NCI-H345 (cell line): ENCODE measurements at regions not wholly inside any gene's neighbourhood (a gene's known extent, or its start where the extent isn't known, plus 50 kb on each side); places are given as distances from the start of the nearest gene placed in this dataset.

Experiments
- DNase-seq: peaks from one replicate; lab custom pipeline; 2025; lab: John Stamatoyannopoulos, UW

GRCh38 chr15:38647683-38648082 is 83.1 kb upstream of the RASGRP1 start:
- peak; percentile 2 for DNase-seq

DNA sequence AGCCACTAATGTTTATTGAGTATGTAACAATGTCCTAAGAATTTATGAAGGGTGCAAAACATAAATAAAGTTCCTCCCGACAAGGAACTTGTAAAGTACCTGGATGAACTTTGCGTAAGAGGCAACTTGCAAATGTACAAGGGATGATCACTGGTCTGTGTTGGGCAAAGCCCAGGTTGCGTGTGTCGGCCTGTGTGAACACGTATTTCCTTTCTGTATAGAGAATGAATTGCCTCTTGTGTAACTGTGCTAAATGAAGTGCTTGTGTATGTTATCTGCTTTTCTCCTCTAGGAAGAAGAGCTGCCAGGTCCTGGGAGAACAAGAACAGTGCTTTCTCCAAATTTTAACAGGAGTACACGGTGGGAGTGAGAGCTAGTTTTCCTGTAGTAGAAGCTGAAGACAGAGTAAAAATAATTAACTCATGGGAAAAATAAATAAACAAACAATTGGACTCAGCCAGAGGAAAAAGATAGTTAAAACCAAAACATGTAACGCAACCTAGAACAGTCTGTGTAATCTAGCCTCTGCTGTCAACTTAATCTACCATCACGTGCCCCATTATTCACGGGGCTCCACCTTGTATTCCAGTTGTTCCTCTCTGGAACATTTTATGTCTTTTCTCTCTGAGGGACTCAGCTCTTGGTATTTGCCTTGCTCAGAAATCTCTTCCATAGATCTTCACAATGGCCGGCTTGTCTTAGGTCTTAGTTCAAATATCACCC is 83.7 kb upstream of the RASGRP1 start:
- no peak for DNase-seq

GRCh38 chr15:38650384-38650783 is 85.8 kb upstream of the RASGRP1 start:
- DNase-seq: no peak

DNA sequence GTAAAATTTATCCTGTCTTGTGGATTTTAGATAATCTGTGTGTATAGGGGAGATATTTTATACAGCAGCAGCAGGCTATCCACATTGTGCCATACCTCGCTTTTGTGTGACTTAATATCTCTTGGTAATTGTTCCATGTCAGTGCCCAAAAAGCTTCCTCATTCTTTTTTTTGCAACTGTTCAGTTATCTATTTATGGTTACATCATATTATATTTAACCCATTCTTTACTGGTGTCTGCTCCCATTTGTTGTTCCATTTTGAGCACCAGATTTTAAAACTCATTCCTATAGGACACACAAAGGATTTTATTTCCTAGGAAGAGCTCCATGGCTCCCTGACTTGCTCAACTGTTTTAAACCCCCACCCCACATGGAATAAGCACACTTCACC is 86.3 kb upstream of the RASGRP1 start:
- no peak for DNase-seq

GRCh38 chr15:38651328-38652038 is 86.9 kb upstream of the RASGRP1 start:
- no peak for DNase-seq

DNA sequence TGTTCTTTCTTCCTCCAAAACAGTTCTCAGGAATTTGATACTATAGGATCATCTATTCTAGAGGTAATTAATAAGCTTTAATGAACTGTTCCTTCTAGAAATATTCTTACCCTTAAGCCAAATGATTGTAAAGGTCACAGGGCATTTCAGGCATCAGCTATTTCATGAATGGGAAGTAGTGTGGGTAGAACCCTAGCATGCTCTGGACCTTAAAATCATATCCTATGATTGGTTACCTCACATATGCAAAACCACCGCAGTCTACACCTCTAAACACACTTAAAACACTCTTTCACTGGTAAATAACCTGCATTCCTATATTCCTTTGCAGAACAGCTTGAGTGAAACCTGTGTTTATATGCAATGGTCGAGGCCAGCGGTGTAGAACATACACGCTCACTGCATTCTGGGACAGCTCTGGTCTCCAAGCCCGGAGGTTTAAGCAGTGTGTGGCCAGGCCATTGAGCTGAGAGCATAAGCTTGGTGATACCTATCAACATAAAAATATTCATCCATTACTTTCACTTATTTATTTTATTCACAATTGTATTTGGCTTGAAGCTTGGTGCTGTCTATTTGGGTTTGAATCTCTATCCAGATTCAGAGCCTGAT is 87.7 kb upstream of the RASGRP1 start:
- no peak for DNase-seq

- no peak for DNase-seq
Observed at GRCh38 chr15:38652998-38653397, 88.4 kb upstream of the RASGRP1 start.

DNA sequence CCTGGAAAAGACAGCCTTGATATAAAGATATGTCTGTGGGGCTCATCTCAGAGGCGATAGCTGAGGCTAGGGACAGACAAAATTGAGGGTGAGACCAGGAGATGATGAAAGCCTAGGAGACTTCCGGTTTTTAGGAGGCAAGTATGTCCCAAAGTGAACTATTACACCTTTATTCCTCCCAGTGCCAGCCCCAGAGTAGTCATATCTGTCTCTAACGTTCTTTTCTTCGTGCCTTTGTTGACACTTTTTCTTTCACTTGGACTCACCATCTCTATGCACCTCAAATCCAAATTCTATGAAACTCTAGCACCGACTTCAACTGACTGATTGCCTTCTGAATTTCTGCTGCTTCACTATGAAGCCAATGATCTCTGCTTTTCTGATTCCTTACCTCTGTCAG is 93.8 kb upstream of the RASGRP1 start:
- no peak for DNase-seq

- no peak for DNase-seq
Observed at GRCh38 chr15:38660738-38661137, 96.1 kb upstream of the RASGRP1 start.

DNA sequence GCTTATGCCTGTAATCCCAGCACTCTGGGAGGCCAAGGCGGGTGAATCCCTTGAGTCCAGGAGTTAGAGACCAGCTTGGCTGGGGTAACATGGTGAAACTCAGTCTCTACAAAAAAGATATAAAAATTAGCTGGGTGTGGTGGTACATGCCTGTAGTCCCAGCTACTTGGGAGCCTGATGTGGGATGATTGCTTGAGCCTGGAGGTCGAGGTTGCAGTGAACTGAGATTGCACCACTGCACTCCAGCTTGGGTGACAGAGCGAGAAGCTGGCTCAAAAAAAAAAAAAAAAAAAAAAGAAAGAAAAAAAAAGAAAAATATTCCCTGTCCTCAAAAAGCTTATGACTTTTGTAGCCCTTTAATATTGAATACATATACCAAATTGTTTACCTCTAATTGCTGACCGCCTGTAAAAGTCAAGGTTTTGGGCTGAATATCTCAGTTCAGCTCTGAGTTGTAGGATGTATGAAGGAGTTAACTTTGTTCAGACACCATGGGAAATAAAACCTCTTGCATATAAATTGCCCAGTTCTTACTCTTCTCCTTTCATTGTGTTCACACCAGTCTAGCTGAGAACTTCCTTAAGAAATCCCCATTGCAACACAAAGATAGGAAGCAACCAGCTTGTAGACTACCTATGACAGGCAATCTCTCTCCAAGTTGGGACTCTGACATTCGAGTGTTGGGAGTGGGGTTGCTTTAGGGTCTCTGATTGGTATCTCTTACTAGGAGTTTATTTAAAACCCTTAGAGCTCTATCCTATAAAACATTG is 97.6 kb upstream of the RASGRP1 start:
- no peak for DNase-seq

GRCh38 chr15:38662805-38663204 is 98.2 kb upstream of the RASGRP1 start:
- no peak for DNase-seq

- no peak for DNase-seq
Observed at GRCh38 chr15:38665586-38666305, 101.1 kb upstream of the RASGRP1 start.

DNA sequence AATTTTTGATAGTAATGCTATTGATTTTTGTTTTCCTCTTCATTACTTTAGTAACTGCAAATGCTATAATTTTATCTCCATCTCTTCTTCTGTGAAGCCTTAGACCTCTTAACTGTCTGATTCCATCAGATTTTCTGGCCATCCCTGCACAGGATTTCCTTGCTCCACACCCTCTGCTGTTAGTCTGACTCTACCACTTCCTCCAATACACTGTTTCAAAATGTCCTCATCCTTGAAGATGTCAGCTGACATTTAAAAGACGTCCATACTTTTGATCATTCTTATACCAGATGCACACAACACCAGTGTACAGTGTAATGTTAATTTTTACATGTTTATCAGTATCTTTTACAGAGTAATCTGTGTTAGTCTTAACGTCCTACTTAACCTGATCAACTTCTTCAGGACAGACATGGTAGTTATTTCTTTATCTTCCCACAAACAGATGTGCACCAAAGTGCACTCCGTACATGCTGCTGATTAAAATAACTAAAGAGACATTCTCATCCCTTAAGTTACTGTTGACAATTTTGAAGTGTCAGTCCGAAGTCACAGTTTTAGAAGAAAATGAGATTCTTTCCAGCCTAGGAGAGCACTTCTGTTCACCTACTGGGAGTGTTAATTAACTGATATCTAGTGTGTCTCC is 102.4 kb upstream of the RASGRP1 start:
- DNase-seq: no peak

DNA sequence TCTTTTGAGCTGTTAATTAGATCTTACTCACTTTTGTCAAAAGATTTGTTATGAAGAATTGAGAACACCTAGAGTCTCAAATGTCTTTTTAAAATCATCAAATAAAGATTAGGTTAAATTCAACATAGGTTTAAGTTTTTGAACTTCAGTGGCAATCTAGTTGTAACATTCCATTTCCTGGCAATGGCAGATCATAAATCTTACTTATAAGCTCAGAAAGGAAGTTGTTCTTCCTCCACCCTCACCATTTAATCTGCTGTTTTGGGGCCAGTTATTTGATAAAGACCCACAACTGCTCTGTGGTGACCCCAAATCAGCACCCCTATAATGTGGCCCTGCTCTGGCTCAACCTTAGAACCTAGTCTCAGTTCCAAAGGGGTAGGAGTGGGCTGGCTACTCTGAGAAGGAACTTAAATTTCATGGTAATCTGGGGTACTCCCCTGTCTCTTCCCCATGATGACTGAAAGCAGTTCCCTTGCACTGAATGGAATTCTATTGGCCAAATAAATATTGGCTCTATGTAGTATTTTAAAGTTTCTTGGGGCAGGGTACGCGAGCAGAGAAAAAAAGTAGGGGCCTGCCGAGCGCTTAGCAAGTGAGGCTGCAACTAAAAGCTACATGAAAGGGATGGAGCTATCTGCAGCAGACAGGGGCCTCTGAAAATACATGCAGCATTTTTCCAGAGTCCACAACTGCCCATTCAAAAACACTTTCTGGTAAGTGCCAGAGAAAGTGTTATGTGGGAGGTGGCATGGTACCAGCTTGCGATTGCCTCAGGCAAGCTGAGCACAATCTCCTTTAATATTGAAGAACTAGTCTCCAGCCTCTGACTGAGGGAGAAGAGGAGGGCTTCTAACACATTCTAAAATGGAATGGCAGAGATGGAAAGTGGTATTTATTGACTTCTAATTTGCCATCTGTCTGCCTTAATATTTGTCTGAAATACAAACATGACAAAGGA is 103.6 kb upstream of the RASGRP1 start:
- DNase-seq: no peak

GRCh38 chr15:38668898-38669391 is 104.3 kb upstream of the RASGRP1 start:
- no peak for DNase-seq

- no peak for DNase-seq
Observed at GRCh38 chr15:38670128-38671005, 105.8 kb upstream of the RASGRP1 start.

DNA sequence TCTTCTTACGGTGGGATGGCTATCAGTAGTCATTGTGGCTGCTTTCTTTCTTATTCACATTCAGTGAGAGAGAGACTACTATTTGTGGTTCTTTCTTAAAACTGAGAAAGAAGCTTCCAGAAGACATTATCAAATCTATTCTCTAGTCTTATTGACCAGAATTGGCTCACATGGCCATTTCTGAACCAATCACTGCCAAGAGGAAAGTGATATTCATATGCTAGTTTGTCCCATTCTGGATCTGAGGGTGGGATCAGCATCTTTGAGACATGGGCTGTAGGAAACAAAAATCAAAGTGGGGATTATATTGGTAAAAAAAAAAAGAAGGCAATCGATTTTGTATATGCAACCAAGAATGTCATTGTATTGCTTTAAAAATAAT is 106.4 kb upstream of the RASGRP1 start:
- DNase-seq: no peak

GRCh38 chr15:38671675-38672254 is 107.2 kb upstream of the RASGRP1 start:
- no peak for DNase-seq

DNA sequence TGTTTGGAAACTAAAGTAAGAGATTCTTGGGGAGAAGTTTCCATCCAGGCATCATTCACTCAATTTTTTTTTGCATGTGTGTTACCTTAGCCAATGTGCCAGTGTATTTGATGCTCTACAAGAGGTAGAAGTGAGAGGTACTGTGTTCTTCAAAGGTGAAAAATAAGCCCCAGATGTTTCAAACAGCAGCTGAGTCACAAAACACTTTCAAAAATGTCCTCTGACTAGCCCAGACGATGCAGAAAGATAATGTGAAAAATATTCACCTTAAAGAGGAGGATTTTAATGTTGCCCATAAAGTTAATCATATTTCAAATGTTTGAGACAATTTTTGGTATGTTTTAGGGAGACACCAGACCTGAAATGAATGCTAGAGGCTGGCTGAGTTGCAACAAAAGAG is 107.7 kb upstream of the RASGRP1 start:
- DNase-seq: no peak
